ENCODE measurements at regions not wholly inside any gene's neighbourhood (a gene's known extent, or its start where the extent isn't known, plus 50 kb on each side); places are given as distances from the start of the nearest gene placed in this dataset.

DNA sequence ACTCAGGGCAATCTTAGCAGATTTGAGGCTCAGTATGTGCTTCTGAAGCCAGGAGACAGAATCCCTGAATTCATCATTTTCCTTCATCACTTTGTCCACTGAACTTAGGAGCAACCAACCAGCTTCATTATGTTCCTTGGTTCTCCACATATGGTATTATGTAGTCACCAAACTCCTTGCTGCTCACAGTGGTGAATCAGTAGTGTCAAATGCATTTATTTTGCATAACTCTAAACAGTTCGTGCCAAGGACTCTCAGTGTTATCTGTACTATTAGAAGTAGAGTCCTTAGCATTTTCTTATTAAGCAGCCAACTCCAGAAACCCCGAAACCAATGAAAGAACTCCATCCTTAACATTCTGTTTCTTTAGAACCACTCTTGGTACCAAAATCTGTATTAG lies 466.9 kb upstream of the RGS6 start:
- no peak for DNase-seq (ENCODE audit: low read depth in 2 of 2)

DNA sequence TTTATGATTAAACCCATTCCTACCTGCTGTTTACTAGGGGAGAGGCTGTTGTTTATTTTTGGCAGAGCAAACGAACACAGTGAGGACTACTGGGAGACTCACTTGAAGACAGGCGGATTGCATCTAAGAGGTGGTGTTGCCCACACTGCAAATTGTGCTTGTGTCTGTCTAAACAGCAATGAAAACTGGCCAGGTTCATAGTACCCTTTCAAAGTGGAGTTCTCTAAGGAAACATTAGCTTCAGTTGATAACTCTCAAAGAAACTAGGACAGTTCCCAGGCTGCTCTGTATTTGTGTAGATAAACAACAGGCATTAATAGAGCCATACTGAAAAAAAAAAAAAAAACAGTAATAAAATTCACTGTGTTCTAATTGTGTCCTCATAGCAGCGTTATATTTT lies 466.0 kb upstream of the RGS6 start:
- DNase-seq (ENCODE audit: low read depth in 2 of 2), result no peak

DNA sequence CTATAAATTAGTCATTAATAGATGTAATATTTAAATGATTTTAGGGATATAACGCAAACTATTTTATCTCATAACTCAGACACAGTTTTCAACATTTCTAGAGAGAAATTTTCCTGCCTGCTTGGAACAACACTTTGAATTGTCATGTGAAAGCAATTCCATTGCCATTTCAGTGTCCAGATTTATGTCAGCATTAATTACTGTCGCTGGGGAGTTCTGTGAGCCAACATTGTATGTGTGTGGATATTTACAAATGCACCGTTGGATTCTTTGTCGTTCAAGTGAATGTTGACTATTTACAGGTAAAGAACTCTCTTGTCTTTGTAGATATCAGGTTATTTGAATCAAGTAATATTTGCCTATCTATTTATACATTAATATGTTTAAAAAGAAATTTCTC lies 465.3 kb upstream of the RGS6 start:
- no peak for DNase-seq (ENCODE audit: low read depth in 2 of 2)

DNA sequence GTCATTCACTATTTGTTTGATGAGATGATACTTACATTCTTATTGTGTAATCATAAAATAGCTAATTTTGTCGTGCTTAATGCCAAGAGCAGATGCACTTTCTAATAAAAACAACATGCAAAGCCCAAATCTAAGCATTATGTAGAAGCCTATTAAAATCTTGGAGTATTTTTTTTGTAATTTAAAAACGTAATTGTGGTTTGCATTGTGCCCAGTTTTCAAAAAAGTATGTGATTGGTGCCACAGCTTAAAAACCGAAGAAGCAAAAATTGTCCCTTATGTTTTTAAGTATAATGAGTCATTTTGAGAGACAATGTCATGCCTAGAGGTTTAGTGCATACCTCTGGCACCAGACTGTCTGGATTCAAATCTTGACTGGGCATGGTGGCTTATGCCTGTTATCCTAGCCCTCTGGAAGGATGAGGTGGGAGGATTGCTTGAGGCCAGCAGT lies 464.8 kb upstream of the RGS6 start:
- DNase-seq (ENCODE audit: low read depth in 2 of 2), result no peak

DNA sequence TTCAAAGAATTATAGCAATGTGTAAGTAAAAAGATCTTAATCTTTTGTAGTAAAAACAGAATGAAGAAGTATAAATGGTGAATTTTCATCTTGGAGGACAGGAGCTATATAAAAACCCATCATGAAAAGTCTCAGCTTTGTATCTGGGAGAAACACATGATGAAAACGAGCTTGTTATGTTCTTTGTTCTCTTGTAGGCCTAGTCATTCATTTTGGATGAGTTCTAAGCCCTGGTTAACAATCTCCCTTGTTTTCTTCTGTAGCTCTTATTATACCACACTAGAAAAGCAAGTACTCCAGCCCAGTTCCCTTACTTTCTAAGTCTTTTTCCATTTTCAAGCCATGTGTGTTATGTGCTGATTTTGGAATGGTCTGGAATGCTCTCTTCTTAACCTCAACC lies 463.5 kb upstream of the RGS6 start:
- no peak for DNase-seq (ENCODE audit: low read depth in 2 of 2)

DNA sequence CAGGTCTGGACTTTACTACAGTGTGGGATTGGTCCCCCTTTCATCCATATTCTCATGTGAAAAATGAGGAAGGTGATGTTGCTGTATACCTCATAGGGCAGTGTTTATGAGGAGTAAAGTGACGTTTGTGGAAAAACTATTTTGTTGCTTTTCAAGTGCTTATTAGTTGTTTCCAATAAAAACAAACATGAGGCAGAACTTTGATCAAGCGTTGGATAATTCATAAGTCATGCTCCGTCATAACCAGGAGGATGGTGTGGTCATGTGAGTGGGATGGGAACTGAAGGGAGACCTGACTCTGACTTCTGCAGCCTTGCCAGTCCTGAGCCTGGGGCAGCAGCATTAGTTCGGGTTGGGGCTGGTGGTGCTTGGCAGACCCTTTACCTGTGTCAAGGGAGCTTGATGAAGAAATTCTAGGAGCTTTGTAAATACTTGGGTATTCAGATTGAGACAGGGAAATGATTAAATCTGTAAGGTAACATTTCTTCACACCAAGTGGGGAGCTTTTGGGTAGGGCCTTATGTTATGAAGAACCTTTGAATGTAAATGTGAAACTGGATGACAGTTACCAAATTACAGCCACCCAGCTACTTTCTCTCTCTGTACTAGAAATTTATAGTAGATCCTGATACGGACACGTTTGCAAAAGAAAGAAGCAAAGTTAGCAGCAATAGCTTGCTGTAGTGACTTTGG lies 462.4 kb upstream of the RGS6 start:
- DNase-seq (ENCODE audit: low read depth in 2 of 2), result no peak

DNA sequence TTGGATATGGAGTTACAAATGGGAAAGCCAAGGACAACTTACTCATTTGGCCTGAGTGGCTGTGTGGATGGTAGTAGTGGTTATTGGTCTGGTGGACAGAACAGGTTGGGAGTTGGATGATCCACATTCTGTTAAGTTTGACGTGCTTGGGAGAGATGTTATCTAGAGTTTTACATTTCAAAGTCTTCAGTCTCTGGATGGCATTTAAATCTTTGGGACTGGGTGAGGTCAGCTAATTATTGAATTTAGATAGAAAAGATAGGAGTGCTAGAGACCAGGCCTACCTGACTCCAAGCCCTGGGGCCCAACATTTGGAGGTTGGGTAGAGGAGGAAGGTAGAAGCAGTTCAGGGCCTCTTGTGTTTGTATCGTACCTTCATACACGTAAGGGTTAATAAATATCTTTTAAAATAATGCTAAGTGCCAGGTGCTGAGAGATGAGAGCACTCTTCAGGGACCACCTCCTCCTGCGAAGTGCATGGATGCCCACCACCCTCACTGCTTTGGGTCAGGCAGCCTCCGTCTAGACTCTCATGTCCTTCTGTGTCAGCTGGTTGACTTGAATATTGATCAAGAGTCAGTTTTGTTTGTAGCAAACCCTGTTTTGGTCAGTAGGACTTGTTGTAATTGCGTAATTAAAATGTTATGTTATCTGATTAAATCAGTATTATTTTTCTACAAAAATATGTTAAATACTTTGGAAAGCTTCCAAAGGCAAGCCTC lies 460.4 kb upstream of the RGS6 start:
- DNase-seq (ENCODE audit: low read depth in 2 of 2), result no peak

DNA sequence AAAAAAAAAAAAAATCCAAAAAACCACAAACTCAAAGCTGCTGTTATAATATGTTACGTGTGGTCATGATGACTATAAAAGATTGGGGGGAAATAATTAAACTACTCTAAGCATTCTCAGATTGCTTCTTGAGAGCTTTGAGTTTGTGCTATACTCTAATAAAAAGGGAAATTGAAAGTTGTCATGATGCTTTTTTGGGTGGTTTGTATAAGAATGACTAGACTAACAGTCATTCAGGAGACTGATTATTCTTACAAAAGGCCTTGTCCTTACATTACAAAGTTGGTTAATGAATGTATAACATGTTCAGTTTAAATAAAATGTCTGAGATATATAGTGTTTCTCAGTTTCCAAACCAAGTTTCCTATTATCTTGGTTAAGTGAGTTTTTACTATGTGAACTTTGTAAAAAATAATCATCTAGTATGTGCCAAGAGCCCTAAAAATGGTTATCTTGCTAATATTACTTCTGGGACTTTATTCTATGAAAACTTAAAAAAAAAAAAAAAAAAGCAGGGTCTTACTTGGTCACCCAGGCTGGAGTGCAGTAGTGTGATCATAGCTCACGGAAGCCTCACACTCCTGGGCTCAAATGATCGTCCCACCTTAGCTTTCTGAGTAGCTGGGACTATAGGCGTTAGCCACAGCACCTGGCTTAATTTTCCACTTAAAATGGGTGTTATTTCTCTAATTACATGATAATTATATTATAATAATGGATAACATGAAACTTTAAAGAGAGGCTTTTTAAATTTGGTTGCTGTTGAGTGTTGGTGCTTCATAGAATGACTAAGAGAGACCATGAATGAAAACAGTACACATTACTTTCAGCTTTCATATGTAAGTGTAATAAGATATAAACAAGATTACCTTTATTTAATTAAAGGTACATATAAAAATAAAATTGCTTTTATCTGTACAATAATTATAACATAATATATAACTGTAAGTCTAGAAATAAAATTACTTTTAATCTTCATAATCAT lies 459.6 kb upstream of the RGS6 start:
- DNase-seq (ENCODE audit: low read depth in 2 of 2), result no peak

DNA sequence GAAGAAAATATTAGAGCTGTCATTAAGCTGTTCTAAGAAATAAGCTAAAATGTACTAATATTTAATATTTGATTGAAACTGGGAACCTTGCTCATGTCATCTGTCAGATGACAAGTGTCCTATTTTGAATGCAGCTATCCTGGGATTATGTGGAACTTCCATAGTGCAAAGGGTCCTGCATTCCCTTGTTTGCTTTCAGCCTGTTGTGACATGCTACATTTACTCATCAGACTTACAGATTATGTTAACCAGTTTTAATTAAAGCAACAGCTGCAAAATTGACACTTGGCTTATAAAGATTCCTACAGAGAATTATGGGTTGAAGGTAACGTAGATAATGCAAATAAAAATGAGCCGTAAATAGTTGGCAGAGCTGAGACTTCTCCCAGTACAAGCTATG lies 458.4 kb upstream of the RGS6 start:
- no peak for DNase-seq (ENCODE audit: low read depth in 2 of 2)

DNA sequence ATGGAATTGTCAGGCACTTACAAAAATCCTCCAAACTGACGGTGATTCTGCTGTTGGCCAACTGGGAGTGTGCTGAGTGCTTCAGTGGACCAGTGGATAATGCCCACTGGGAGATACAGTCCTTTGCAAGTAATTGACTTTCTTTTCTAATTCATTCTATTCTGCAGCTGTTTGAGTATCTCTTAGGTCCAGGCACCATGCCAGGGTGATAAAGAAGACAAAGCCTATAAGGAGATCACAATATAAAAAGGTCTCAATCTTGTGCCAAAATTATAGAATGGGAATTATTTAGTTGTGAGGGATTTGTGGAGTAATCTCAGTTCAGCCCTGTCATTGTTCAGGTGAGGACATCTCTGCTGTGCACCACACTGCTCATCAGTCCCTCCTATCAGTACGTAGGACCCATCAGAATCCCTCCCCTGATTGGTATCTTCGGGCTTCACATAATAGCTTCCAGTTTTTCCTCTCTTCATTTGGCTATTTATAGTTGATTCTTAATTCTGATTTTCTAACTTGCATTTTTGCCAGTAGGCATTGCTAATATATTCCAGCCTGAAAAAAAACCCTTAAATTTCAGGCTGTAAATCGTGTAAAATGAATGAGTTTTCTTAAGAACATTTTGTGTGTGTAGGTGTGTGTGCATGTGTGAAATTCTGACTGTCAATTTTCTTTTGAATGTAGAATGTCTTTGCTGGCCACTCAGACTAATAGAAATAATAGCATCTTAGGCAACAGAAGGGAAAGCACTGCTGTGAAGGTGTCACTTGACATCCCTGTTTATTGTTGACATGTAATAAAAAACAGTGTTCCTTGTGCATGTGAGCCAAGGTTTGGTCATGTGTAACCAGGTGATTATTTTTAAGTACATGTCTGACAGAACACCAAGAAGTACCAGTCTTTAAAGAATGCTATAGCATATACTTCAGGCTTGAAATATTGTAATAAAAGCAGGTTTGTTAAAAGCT lies 457.6 kb upstream of the RGS6 start:
- DNase-seq (ENCODE audit: low read depth in 2 of 2), result no peak

DNA sequence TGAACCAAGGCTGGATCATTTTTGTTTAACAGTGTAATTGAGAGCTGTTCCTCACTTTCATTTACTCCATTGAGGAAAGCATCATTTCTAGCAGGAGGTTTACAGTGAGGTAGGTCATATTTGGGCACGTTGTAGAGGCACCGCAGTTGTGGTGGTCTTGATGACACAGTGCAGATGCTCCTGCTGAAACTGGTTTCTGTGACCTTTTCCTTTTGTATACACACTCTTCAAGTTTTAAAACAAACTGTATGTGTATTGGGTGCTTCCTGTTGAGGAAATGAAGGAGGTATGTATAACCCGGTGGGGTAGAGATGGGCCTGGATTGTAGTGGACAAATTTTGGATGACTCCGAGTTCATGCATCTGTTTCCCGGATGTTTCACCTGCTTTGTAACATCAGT lies 456.3 kb upstream of the RGS6 start:
- peak in 1 of 2 donors; percentile 10 for DNase-seq (ENCODE audit: low read depth in 2 of 2)

DNA sequence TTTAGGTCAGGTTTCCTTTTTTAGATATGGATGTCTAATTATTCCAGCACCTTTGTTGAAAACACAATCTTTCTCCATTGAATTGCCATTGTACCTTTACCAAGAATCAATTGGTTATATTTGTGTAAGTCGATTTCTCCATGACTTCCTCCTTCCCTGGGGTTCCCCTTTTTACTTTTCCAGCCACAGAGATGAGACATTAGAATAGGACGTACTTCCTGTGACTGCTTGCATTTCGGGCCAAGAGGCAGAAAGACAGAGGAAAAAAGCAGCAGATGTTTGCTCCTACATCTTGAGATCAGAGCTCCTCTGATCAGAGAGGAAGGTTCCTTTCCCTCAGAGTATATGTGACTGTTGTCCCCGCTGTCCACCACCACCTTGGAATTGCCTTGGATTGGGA lies 453.7 kb upstream of the RGS6 start:
- DNase-seq (ENCODE audit: low read depth in 2 of 2), result peak in 1 of 2 donors; percentile 84

DNA sequence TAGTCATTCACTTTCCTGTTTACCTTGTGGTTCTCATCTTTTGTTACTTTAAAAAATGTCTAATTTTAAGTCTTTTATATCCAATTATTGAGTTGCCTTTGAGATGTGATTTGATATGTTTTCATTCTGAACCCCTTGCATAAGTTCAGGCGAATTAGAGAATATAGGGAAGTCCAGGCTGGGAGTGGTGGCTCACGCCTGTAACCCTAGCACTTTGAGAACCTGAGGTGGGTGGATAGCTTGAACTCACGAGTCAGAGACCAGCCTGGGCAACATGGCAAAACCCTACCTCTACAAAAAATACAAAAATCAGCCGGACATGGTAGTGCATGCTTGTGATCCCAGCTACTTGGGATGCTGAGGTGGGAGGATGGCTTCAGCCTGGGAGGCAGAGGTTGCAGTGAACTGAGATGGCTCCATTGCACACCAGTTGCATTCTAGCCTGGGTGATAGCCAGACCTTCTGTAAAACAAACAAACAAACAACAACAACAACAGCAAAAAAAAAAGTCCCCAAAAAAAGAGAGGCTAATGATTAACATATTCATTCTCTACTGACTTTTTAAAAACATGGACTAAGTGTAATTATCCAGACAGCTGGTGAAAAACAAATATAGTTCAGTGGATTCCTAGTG lies 451.1 kb upstream of the RGS6 start:
- no peak for DNase-seq (ENCODE audit: low read depth in 2 of 2)

DNA sequence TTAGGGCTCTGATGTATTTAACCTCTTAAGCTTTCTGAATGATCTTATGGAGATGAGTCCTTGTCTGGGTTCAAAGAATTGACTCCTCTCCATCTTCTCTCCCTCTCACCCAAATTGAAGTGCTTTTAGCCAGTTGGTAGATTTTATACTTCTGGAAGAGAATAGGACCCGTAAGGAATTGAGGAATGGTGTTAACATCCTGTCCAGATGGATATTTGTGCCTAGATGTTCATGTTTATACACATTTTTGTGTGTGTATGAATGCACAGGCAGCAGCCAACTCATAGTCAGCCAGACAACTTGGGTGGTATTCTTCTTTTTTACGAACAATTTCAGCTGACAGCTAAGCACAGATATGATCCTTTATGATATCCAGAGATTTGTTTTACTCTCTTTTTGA lies 449.6 kb upstream of the RGS6 start:
- DNase-seq (ENCODE audit: low read depth in 2 of 2), result no peak

DNA sequence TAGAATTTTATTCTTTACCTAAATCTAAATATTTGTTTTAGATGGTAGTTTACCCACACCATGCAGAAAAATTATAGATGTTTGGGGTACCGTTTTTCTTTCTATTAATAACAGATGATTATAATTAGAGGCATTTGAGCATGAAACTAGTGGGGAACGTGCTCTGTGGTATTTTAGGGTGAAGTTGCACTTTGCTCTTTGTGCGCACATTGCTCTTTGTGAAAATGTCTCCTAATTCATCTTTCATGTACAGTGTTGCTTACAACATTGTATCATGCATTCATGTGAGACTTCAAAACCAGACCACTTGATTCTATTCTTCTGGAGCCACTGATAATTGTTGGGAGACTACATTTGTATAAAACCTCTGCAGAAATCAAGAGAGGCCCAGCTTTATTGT lies 449.1 kb upstream of the RGS6 start:
- no peak for DNase-seq (ENCODE audit: low read depth in 2 of 2)

DNA sequence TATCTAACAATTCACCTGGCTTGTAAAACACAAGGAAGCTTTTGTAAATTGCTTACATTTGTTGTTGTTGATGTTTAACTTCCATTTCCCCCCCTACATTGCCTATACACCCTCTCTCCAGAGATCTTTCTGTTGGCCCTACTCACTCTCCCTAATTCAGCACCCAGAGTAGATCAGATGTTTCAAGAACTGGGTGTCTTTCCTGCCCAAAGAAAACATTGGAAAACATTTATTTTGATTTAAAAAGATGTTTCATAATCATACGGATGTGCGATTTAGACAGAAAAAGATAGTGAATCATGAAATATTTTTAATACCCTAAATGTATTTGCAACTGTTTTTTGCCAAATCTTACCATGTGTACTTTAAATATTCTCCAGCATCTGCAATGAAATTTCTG lies 446.4 kb upstream of the RGS6 start:
- no peak for DNase-seq (ENCODE audit: low read depth in 2 of 2)

DNA sequence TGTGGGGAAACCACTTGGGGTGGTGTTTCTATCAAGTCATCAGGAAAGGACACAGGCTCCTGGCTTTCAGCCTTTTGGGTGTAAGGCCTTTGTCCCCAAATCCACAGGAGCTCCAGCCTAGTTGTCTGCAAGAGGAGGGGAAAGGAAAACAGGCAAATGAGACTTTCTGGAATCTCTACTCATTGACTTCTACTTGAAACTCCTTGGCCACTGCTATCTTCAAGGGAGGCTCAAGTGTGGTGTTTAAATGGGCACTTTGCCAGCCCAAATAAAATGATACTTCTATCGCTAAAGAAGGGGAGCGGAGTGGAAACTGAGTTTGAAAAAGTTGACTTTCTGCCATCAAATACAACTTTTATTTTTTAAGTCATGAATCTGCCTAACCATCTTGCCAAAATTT lies 445.9 kb upstream of the RGS6 start:
- no peak for DNase-seq (ENCODE audit: low read depth in 2 of 2)

DNA sequence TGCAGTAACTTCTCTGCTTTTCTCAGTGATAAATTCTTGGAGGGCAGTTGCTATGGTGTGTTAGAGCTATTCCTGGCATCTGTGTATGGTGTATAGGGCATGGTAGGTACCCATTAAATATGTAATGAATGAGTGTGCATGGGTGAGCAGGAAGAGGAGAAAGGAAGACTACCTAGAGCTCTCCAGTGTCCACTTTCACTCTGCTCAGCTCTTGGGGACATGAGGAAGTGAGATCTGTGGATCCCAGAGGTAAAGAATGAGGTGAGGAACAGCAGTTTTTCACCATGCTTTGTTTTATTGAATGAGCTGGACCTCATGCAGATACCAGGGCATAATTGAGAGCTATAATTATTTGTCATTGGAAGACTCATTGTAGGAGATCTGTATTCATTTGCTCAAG lies 444.8 kb upstream of the RGS6 start:
- DNase-seq (ENCODE audit: low read depth in 2 of 2), result no peak

DNA sequence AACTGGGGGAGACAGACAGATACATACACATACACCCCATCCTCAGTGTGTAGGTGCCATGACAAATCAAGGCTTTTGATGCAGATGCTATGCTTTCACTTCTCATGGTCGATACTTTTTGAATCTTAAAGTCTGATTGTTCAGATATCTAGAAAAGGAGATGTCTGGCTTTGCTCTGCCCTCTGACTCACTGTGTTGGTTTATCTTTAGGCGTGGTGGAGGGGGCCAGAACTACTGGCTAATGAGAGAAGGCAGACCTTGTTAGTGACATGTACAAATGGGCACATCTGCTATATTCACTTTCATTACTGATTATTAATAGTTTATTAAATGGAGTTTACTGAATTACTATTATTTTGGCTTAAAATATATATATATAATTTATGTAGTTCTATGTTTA lies 444.3 kb upstream of the RGS6 start:
- DNase-seq (ENCODE audit: low read depth in 2 of 2), result peak in 1 of 2 donors; percentile 16

DNA sequence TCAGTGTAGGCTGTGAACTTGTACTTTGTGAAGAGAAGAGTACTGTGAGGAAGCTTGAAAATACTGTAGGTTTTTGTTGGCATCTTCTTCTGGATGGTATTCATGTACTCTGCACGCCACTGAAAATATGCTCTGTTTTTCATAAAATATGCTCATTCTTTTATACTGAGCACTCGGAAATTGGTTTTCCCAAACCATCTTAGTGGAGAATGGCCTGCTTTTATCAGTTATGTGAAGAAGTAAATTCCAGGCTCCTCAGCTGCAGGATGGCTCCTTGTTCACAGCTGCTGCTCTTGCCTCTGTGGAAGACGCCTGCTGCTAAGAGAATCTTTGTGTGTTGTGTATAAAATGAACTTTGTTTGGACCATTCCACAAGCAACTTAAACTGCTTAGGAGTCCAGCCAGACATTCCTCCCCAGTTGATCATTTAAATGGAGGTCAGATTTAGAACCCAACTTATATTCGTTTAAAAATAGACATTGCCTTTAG lies 443.5 kb upstream of the RGS6 start:
- no peak for DNase-seq (ENCODE audit: low read depth in 2 of 2)
